ENCODE measurements at regions not wholly inside any gene's neighbourhood (a gene's known extent, or its start where the extent isn't known, plus 50 kb on each side); places are given as distances from the start of the nearest gene placed in this dataset.

GRCh38 chr12:127632461-127632860 lies 634.5 kb upstream of the TMEM132C start:
- no peak overlapping the region for H3K27ac ChIP-seq (ENCODE audit: insufficient read depth, low read length, poor library complexity, severe bottlenecking)
- H3K4me3 ChIP-seq (ENCODE audit: low read depth, low read length) = no peak overlapping the region
- Mint-ChIP-seq H3K4me1 (no peaks in the 10 kb centered on the region), H3K27me3 (no peaks in the 10 kb centered on the region), H3K9me3 (peaks cover 0 to 5% (median 1%) of the 10 kb centered on the region in 7 donors), H3K36me3 (no peaks in the 10 kb centered on the region), H3K27ac (no peak overlapping the region), H3K4me3 (no peak overlapping the region)
- H3K9me3 ChIP-seq (ENCODE audit: control insufficient read depth in 2 of 2, low read length in 2 of 2) = no peaks in the 10 kb centered on the region
- no peaks in the 10 kb centered on the region for H3K36me3 ChIP-seq (ENCODE audit: control insufficient read depth, insufficient read depth, low read length)
- ATAC-seq (ENCODE audit: low read depth in 2 of 2) (no peak), DNase-seq (no peak)
- no peaks in the 10 kb centered on the region for H3K27me3 ChIP-seq (ENCODE audit: control insufficient read depth, insufficient read depth, low read length)
- H3K4me1 ChIP-seq (ENCODE audit: control insufficient read depth, insufficient read depth, low read length, poor library complexity, severe bottlenecking) = no peaks in the 10 kb centered on the region

- H3K36me3 ChIP-seq (ENCODE audit: control insufficient read depth, insufficient read depth, low read length) = no peaks in the 10 kb centered on the region
- H3K4me1 ChIP-seq (ENCODE audit: control insufficient read depth, insufficient read depth, low read length, poor library complexity, severe bottlenecking) = no peaks in the 10 kb centered on the region
- no peaks in the 10 kb centered on the region for H3K27me3 ChIP-seq (ENCODE audit: control insufficient read depth, insufficient read depth, low read length)
- Mint-ChIP-seq H3K36me3 (no peaks in the 10 kb centered on the region), H3K9me3 (peaks cover 2 to 13% (median 4%) of the 10 kb centered on the region in 7 donors), H3K27ac (no peak overlapping the region), H3K4me3 (no peak overlapping the region), H3K4me1 (no peaks in the 10 kb centered on the region), H3K27me3 (no peaks in the 10 kb centered on the region)
- no peak for DNase-seq
- no peak for ATAC-seq (ENCODE audit: low read depth in 2 of 2)
- no peaks in the 10 kb centered on the region for H3K9me3 ChIP-seq (ENCODE audit: control insufficient read depth in 2 of 2, low read length in 2 of 2)
- H3K4me3 ChIP-seq (ENCODE audit: low read depth, low read length) = no peak overlapping the region
- H3K27ac ChIP-seq (ENCODE audit: insufficient read depth, low read length, poor library complexity, severe bottlenecking) = no peak overlapping the region
Measured at GRCh38 chr12:127635838-127636237, 631.1 kb upstream of the TMEM132C start.

GRCh38 chr12:127636882-127637281 lies 630.1 kb upstream of the TMEM132C start:
- Mint-ChIP-seq H3K9me3 (peaks cover 2 to 13% (median 4%) of the 10 kb centered on the region in 7 donors), H3K27me3 (no peaks in the 10 kb centered on the region)

GRCh38 chr12:127640181-127640886 lies 626.6 kb upstream of the TMEM132C start:
- Mint-ChIP-seq H3K27me3 (no peaks in the 10 kb centered on the region), H3K4me1 (no peaks in the 10 kb centered on the region), H3K36me3 (no peaks in the 10 kb centered on the region), H3K4me3 (no peak overlapping the region), H3K27ac (no peak overlapping the region), H3K9me3 (peaks cover 2 to 14% (median 6%) of the 10 kb centered on the region in 7 donors)
- H3K27me3 ChIP-seq (ENCODE audit: control insufficient read depth, insufficient read depth, low read length) = no peaks in the 10 kb centered on the region
- H3K4me1 ChIP-seq (ENCODE audit: control insufficient read depth, insufficient read depth, low read length, poor library complexity, severe bottlenecking) = no peaks in the 10 kb centered on the region
- H3K36me3 ChIP-seq (ENCODE audit: control insufficient read depth, insufficient read depth, low read length) = no peaks in the 10 kb centered on the region
- no peak overlapping the region for H3K4me3 ChIP-seq (ENCODE audit: low read depth, low read length)
- DNase-seq (no peak), ATAC-seq (ENCODE audit: low read depth in 2 of 2) (no peak)
- H3K9me3 ChIP-seq (ENCODE audit: control insufficient read depth in 2 of 2, low read length in 2 of 2) = no peaks in the 10 kb centered on the region
- H3K27ac ChIP-seq (ENCODE audit: insufficient read depth, low read length, poor library complexity, severe bottlenecking) = no peak overlapping the region

More at GRCh38 chr12:127636882-127637281, 630.1 kb upstream of the TMEM132C start:
- Mint-ChIP-seq H3K4me1 (no peaks in the 10 kb centered on the region), H3K4me3 (no peak overlapping the region), H3K27ac (no peak overlapping the region), H3K36me3 (no peaks in the 10 kb centered on the region)
- Histone ChIP-seq H3K4me3 (ENCODE audit: low read depth, low read length) (no peak overlapping the region), H3K4me1 (ENCODE audit: control insufficient read depth, insufficient read depth, low read length, poor library complexity, severe bottlenecking) (no peaks in the 10 kb centered on the region), H3K36me3 (ENCODE audit: control insufficient read depth, insufficient read depth, low read length) (no peaks in the 10 kb centered on the region), H3K27me3 (ENCODE audit: control insufficient read depth, insufficient read depth, low read length) (no peaks in the 10 kb centered on the region), H3K9me3 (ENCODE audit: control insufficient read depth in 2 of 2, low read length in 2 of 2) (no peaks in the 10 kb centered on the region), H3K27ac (ENCODE audit: insufficient read depth, low read length, poor library complexity, severe bottlenecking) (no peak overlapping the region)
- DNase-seq = no peak
- no peak for ATAC-seq (ENCODE audit: low read depth in 2 of 2)

- ATAC-seq (ENCODE audit: low read depth in 2 of 2) (no peak), DNase-seq (no peak)
- Mint-ChIP-seq H3K27ac (no peak overlapping the region), H3K4me1 (no peaks in the 10 kb centered on the region), H3K36me3 (no peaks in the 10 kb centered on the region), H3K9me3 (peaks cover 4 to 14% (median 6%) of the 10 kb centered on the region in 7 donors), H3K27me3 (no peaks in the 10 kb centered on the region), H3K4me3 (no peak overlapping the region)
- no peak overlapping the region for H3K4me3 ChIP-seq (ENCODE audit: low read depth, low read length)
- no peaks in the 10 kb centered on the region for H3K36me3 ChIP-seq (ENCODE audit: control insufficient read depth, insufficient read depth, low read length)
- no peak overlapping the region for H3K27ac ChIP-seq (ENCODE audit: insufficient read depth, low read length, poor library complexity, severe bottlenecking)
- no peaks in the 10 kb centered on the region for H3K27me3 ChIP-seq (ENCODE audit: control insufficient read depth, insufficient read depth, low read length)
- H3K4me1 ChIP-seq (ENCODE audit: control insufficient read depth, insufficient read depth, low read length, poor library complexity, severe bottlenecking) = no peaks in the 10 kb centered on the region
- no peaks in the 10 kb centered on the region for H3K9me3 ChIP-seq (ENCODE audit: control insufficient read depth in 2 of 2, low read length in 2 of 2)
Measured at GRCh38 chr12:127642208-127642607, 624.8 kb upstream of the TMEM132C start.

GRCh38 chr12:127648321-127648720 lies 618.6 kb upstream of the TMEM132C start:
- no peak overlapping the region for H3K27ac Mint-ChIP-seq
- H3K4me1 Mint-ChIP-seq = no peaks in the 10 kb centered on the region
- no peak overlapping the region for H3K4me3 ChIP-seq (ENCODE audit: low read depth, low read length)
- peaks cover 0 to 5% (median 4%) of the 10 kb centered on the region in 7 donors for H3K9me3 Mint-ChIP-seq
- no peaks in the 10 kb centered on the region for H3K36me3 Mint-ChIP-seq
- H3K4me1 ChIP-seq (ENCODE audit: control insufficient read depth, insufficient read depth, low read length, poor library complexity, severe bottlenecking) = no peaks in the 10 kb centered on the region
- ATAC-seq (ENCODE audit: low read depth in 2 of 2) (no peak), DNase-seq (no peak)
- H3K9me3 ChIP-seq (ENCODE audit: control insufficient read depth in 2 of 2, low read length in 2 of 2) = no peaks in the 10 kb centered on the region
- H3K36me3 ChIP-seq (ENCODE audit: control insufficient read depth, insufficient read depth, low read length) = no peaks in the 10 kb centered on the region
- no peak overlapping the region for H3K27ac ChIP-seq (ENCODE audit: insufficient read depth, low read length, poor library complexity, severe bottlenecking)
- H3K4me3 Mint-ChIP-seq = no peak overlapping the region
- H3K27me3 Mint-ChIP-seq = no peaks in the 10 kb centered on the region
- H3K27me3 ChIP-seq (ENCODE audit: control insufficient read depth, insufficient read depth, low read length) = no peaks in the 10 kb centered on the region

GRCh38 chr12:127649961-127650360 lies 617.0 kb upstream of the TMEM132C start:
- no peaks in the 10 kb centered on the region for H3K27me3 Mint-ChIP-seq
- no peak overlapping the region for H3K27ac ChIP-seq (ENCODE audit: insufficient read depth, low read length, poor library complexity, severe bottlenecking)
- no peaks in the 10 kb centered on the region for H3K27me3 ChIP-seq (ENCODE audit: control insufficient read depth, insufficient read depth, low read length)
- DNase-seq (no peak), ATAC-seq (ENCODE audit: low read depth in 2 of 2) (no peak)
- H3K4me1 Mint-ChIP-seq = no peaks in the 10 kb centered on the region
- H3K4me1 ChIP-seq (ENCODE audit: control insufficient read depth, insufficient read depth, low read length, poor library complexity, severe bottlenecking) = no peaks in the 10 kb centered on the region
- no peaks in the 10 kb centered on the region for H3K36me3 Mint-ChIP-seq
- no peak overlapping the region for H3K4me3 Mint-ChIP-seq
- H3K36me3 ChIP-seq (ENCODE audit: control insufficient read depth, insufficient read depth, low read length) = no peaks in the 10 kb centered on the region
- H3K9me3 Mint-ChIP-seq = peaks cover 0 to 5% (median 3%) of the 10 kb centered on the region in 7 donors
- no peaks in the 10 kb centered on the region for H3K9me3 ChIP-seq (ENCODE audit: control insufficient read depth in 2 of 2, low read length in 2 of 2)
- H3K27ac Mint-ChIP-seq = no peak overlapping the region
- H3K4me3 ChIP-seq (ENCODE audit: low read depth, low read length) = no peak overlapping the region

GRCh38 chr12:127650626-127651025 lies 616.3 kb upstream of the TMEM132C start:
- Histone ChIP-seq H3K27ac (ENCODE audit: insufficient read depth, low read length, poor library complexity, severe bottlenecking) (no peak overlapping the region), H3K4me3 (ENCODE audit: low read depth, low read length) (no peak overlapping the region), H3K9me3 (ENCODE audit: control insufficient read depth in 2 of 2, low read length in 2 of 2) (no peaks in the 10 kb centered on the region), H3K27me3 (ENCODE audit: control insufficient read depth, insufficient read depth, low read length) (no peaks in the 10 kb centered on the region), H3K36me3 (ENCODE audit: control insufficient read depth, insufficient read depth, low read length) (no peaks in the 10 kb centered on the region), H3K4me1 (ENCODE audit: control insufficient read depth, insufficient read depth, low read length, poor library complexity, severe bottlenecking) (no peaks in the 10 kb centered on the region)
- peaks cover 0 to 7% (median 2%) of the 10 kb centered on the region in 7 donors for H3K9me3 Mint-ChIP-seq
- DNase-seq (no peak), ATAC-seq (ENCODE audit: low read depth in 2 of 2) (no peak)
- no peak overlapping the region for H3K27ac Mint-ChIP-seq
- H3K4me1 Mint-ChIP-seq = no peaks in the 10 kb centered on the region
- H3K36me3 Mint-ChIP-seq = no peaks in the 10 kb centered on the region
- no peaks in the 10 kb centered on the region for H3K27me3 Mint-ChIP-seq
- no peak overlapping the region for H3K4me3 Mint-ChIP-seq
